HepG2 (cell line): ENCODE measurements at regions not wholly inside any gene's neighbourhood (a gene's known extent, or its start where the extent isn't known, plus 50 kb on each side); places are given as distances from the start of the nearest gene placed in this dataset.

Experiments
- ATAC-seq: fragments of 200-7000 bp; cut with Tn5 transposase; 3 replicates; pipeline ENCODE4 v1.9.1; 2020; ENCODE audit warnings: mild to moderate bottlenecking, moderate library complexity
- BruUV-seq: library from RNA; stranded (reverse); fragments of 400-500 nt; replicated peaks from 2 replicates; lab custom pipeline; 2021; lab: Mats Ljungman, UMichigan
- CTCF ChIA-PET: fragments of 300-600 bp; formaldehyde crosslinking; extraction: SDS; loops from one replicate; lab custom pipeline; 2021; ENCODE audit warnings: low total read pairs, inconsistent platforms, low intra/inter-chr PET ratio; lab: Yijun Ruan, JAX
- POLR2A ChIA-PET: fragments of 350-600 bp; sonication (Branson Sonifier 250); formaldehyde crosslinking; loops from one replicate; lab custom pipeline; 2020; ENCODE audit warnings: antibody characterized with exemption, inconsistent platforms; lab: Yijun Ruan, JAX
- DNase-seq: peaks from one replicate; pipeline ENCODE4 v3.0.0-alpha.2; 2015; ENCODE audit warnings: low spot score
- FAIRE-seq: peaks from 3 replicates; lab custom pipeline; 2011; peaks lifted over from hg19 to GRCh38; lab: Jason Lieb, UNC
- H2AFZ ChIP-seq: one replicate; pipeline ENCODE4 v1.6.1; 2011; ENCODE audit warnings: low read length, inconsistent platforms
- H3K27ac ChIP-seq: fragments of 300-600 bp; 3 replicates; pipeline ENCODE4 v1.8.0; 2011; ENCODE audit warnings: mixed run types, mild to moderate bottlenecking, mixed read lengths, low read length, inconsistent platforms; ENCODE audit not compliant: insufficient read depth; ENCODE audit errors: extremely low read length
- H3K27me3 ChIP-seq, 2 experiments: fragments of 200-600 bp in 1 of 2; 2 replicates in 1 of 2; 3 replicates in 1 of 2; pipeline versions ENCODE4 v1.6.0 to v1.8.0; 2011; ENCODE audit warnings: low read length in 2 of 2, mild to moderate bottlenecking in 2 of 2, moderate library complexity in 2 of 2, inconsistent platforms in 1 of 2; ENCODE audit not compliant: insufficient read depth in 2 of 2, control insufficient read depth in 1 of 2
- H3K36me3 ChIP-seq, 2 experiments: fragments of 200-600 bp in 1 of 2; replicated peaks in 1 of 2; 2 replicates in 1 of 2; 3 replicates in 1 of 2; pipeline versions ENCODE4 v1.5.1 to v1.8.0; 2011; ENCODE audit warnings: low read length in 2 of 2, inconsistent platforms in 1 of 2; ENCODE audit not compliant: insufficient read depth in 2 of 2, control insufficient read depth in 1 of 2
- H3K4me1 ChIP-seq: 2 replicates; pipeline ENCODE4 v1.5.1; 2012; ENCODE audit warnings: low read length, inconsistent platforms; ENCODE audit not compliant: insufficient read depth
- H3K4me2 ChIP-seq: 2 replicates; pipeline ENCODE4 v1.6.0; 2011; ENCODE audit warnings: low read depth, low read length, inconsistent platforms
- H3K4me3 ChIP-seq, 3 experiments: fragments of 200-600 bp in 1 of 3; sonication (generic), shearing (Covaris generic) in 1 of 3; replicated peaks in 1 of 3; 2 replicates each; pipeline ENCODE4 v1.5.1; 2011 to 2016; ENCODE audit warnings: low read length in 3 of 3, inconsistent platforms in 2 of 3, low read depth in 2 of 3, mild to moderate bottlenecking in 2 of 3, control low read depth in 1 of 3, mixed read lengths in 1 of 3; ENCODE audit not compliant: insufficient read depth in 1 of 3
- H3K79me2 ChIP-seq: one replicate; pipeline ENCODE4 v1.6.1; 2011; ENCODE audit warnings: low read length, inconsistent platforms; ENCODE audit not compliant: insufficient read depth
- H3K9ac ChIP-seq: 2 replicates; pipeline ENCODE4 v1.6.0; 2011; ENCODE audit warnings: mild to moderate bottlenecking, low read depth, low read length, inconsistent platforms; ENCODE audit not compliant: insufficient read depth
- H3K9me3 ChIP-seq: 2 replicates; pipeline ENCODE4 v1.5.1; 2012; ENCODE audit warnings: mild to moderate bottlenecking, low read length
- H4K20me1 ChIP-seq: 2 replicates; pipeline ENCODE4 v1.6.0; 2011; ENCODE audit warnings: inconsistent platforms, mild to moderate bottlenecking, low read length, moderate library complexity; ENCODE audit not compliant: insufficient read depth
- DZIP1 ChIP-seq: sonication (generic); formaldehyde crosslinking; IDR thresholded peaks from 2 replicates; pipeline ENCODE4 v1.5.0; 2020; ENCODE audit warnings: mild to moderate bottlenecking, missing genetic modification reagents
- ELK4 ChIP-seq: sonication (generic); formaldehyde crosslinking; IDR thresholded peaks from 2 replicates; pipeline ENCODE4 v1.9.0; 2021; ENCODE audit warnings: missing genetic modification reagents, borderline replicate concordance
- KDM2A ChIP-seq: sonication (generic); formaldehyde crosslinking; IDR thresholded peaks from 2 replicates; pipeline ENCODE4 v1.4.0; 2020; ENCODE audit warnings: low read depth, missing genetic modification reagents, borderline replicate concordance
- MAFF ChIP-seq: IDR thresholded peaks from 2 replicates; pipeline ENCODE4 v1.6.1; 2011; ENCODE audit warnings: low read depth, low read length, improper control_type of control experiment
- MAFK ChIP-seq, 2 experiments: IDR thresholded peaks in 1 of 2; conservative IDR thresholded peaks in 1 of 2; 2 replicates each; pipeline ENCODE4 v1.6.1; 2011; ENCODE audit warnings: improper control_type of control experiment in 2 of 2, low read length in 2 of 2
- PRDM15 ChIP-seq: sonication (generic); formaldehyde crosslinking; IDR thresholded peaks from 2 replicates; pipeline ENCODE4 v1.4.0; 2020; ENCODE audit warnings: missing genetic modification reagents
- SP1 ChIP-seq, 2 experiments: fragments of 450-650 bp in 1 of 2; sonication (generic) in 1 of 2; formaldehyde crosslinking in 1 of 2; IDR thresholded peaks; 2 replicates each; pipeline versions ENCODE4 v1.4.0 to v1.6.1; 2016 to 2020; ENCODE audit warnings: missing genetic modification reagents in 1 of 2
- ZNF337 ChIP-seq: sonication (generic); formaldehyde crosslinking; IDR thresholded peaks from 2 replicates; pipeline ENCODE4 v1.5.1; 2020; ENCODE audit warnings: missing genetic modification reagents, low read depth, mild to moderate bottlenecking, borderline replicate concordance
- ZSCAN9 ChIP-seq: IDR thresholded peaks from 2 replicates; pipeline ENCODE4 v1.6.1; 2016; ENCODE audit warnings: borderline replicate concordance
- WGBS: methylation state at CpG from one replicate; pipeline ENCODE4 v1.1.6; 2017; ENCODE audit warnings: low lambda C conversion rate; 5-methylcytosine and 5-hydroxymethylcytosine counted together
- in situ Hi-C: cut with HindIII; loops from 2 replicates; pipeline ENCODE4 v1.10.0; 2017; ENCODE audit warnings: low pct_unique_long_range_greater_than_20kb; ENCODE audit not compliant: extremely low pct_ligation_motif_present
- intact Hi-C: fragments of 100-400 bp; cut with micrococcal nuclease; formaldehyde crosslinking; loops from one replicate; pipeline ENCODE4 v1.10.0; 2022; ENCODE audit not compliant: unreplicated experiment

- H3K9me3 ChIP-seq = no peaks in the 10 kb centered on the region
- H3K4me1 ChIP-seq = no peaks in the 10 kb centered on the region
- CTCF ChIA-PET = no interaction called here
- DNase-seq = no peak
- TF ChIP-seq DZIP1 (no peak), MAFK (conservative IDR thresholded peaks at IDR 0.05 in 1 of 2, IDR thresholded peaks at IDR 0.05 in 1 of 2; ENCODE audit: low read length in 2 of 2) (peak; percentile 70 to 86), ELK4 (CRISPR knock-in tag) (no peak), KDM2A (no peak), ZSCAN9 (CRISPR knock-in tag) (no peak), MAFF (peak; percentile 82), SP1 (IDR thresholded peaks at IDR 0.05) (no peak), SP1 (CRISPR knock-in tag; IDR thresholded peaks at IDR 0.05) (no peak), ZNF337 (CRISPR knock-in tag) (no peak), PRDM15 (CRISPR knock-in tag) (no peak)
- no peaks in the 10 kb centered on the region for H3K79me2 ChIP-seq
- no peak overlapping the region for H3K27ac ChIP-seq
- H3K4me3 ChIP-seq = no peak overlapping the region
- H4K20me1 ChIP-seq = no peaks in the 10 kb centered on the region
- H3K4me2 ChIP-seq = no peak overlapping the region
- BruUV-seq = no TSS peak
- WGBS = 1% methylated on average over 2 of the region's 2 CpGs
- H3K36me3 ChIP-seq = no peaks in the 10 kb centered on the region
- POLR2A ChIA-PET = no interaction called here
- intact Hi-C loops (no loop called here), in situ Hi-C loops (no loop called here)
- ATAC-seq = no peak
- H3K27me3 ChIP-seq = no peaks in the 10 kb centered on the region; a peak in 1 of 5 replicates
- H3K9ac ChIP-seq = no peak overlapping the region
- H2AFZ ChIP-seq = no peak overlapping the region
- FAIRE-seq = no peak
Observed at GRCh38 chr12:74322792-74323191, 214.8 kb upstream of the ATXN7L3B start.
